GM19239 (cell line): ENCODE measurements at regions not wholly inside any gene's neighbourhood (a gene's known extent, or its start where the extent isn't known, plus 50 kb on each side); places are given as distances from the start of the nearest gene placed in this dataset.
"Not testable (repeated sequence)": the region's sequence is repeated elsewhere in the genome, so short reads cannot be mapped to it uniquely, and the experiment has no call there.

Source experiments
- DNase-seq: peaks from one replicate; pipeline ENCODE4 v3.0.0; 2011; ENCODE audit warnings: low spot score; ENCODE audit not compliant: insufficient read length
- FAIRE-seq: peaks from 2 replicates; lab custom pipeline; 2011; peaks lifted over from hg19 to GRCh38; lab: Jason Lieb, UNC

DNA sequence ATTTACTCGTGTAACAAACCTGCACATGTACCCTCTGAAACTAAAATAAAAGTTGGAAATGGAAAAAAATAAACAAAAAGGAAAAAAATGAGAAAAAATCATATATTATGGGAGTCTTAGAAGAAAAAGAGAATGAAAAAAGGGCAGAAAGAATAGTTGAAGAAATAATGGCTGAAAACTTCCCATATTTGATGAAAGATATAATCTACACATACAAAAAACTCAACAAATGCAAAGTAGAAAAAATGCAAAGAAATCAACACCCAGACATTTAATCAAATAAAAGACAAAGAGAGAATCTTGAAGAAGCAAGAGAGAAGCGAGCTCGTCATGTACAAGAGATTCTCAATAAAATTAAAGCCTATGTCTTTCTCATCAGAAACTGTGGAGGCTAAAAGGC is 73.8 kb downstream of the SLC25A46 start:
- FAIRE-seq (no peak), DNase-seq (no peak)

DNA sequence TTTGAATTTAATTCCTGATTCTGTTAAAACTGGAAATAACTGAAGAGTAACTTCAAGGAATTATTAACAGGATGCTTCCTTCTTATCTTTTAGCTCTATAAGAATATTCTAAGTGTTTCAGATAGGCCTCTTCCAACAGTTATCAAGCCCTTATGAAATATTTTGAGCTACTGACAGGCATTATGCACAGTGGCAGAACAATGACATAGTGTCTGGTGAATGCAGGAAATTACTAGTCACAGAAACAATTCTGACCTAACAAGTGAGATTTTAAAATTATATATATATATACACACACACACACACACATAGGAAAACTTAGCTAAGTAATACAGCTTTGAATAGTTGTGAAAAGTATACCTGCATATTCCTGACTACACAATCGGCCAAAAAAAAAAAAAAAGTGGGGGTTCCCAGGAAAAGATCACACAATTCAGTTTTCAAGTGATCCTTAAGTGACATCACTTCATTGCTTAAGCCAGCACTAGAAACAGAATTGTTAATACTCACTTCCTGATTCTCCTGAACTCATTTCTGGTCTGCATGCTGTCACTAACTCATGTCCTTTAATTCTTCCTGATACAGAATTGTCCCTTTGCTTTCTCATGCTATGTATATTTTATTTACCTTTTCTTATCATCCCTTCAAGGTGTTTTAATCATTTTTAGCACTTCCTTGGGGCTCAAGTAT is 77.3 kb downstream of the SLC25A46 start:
- no peak for DNase-seq
- no peak for FAIRE-seq

DNA sequence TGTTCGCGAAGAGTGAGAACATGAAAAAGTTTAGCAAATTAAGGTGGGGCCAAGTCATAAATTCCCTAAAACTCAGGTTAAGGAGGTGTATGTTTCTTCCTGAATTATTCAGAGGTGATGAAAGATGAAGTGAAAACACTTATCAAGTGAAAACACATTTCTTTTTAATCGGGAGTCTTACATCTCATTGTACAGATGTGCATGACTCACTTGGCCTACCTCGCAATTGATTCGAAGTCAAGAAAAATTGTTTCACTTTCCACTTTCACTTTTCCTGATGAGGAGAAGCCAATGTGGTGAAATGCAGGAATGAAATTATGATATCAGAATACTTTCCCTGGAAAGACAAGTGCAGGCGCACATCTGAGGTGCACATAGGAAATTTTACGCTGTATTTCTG is 78.7 kb downstream of the SLC25A46 start:
- FAIRE-seq: no peak

DNA sequence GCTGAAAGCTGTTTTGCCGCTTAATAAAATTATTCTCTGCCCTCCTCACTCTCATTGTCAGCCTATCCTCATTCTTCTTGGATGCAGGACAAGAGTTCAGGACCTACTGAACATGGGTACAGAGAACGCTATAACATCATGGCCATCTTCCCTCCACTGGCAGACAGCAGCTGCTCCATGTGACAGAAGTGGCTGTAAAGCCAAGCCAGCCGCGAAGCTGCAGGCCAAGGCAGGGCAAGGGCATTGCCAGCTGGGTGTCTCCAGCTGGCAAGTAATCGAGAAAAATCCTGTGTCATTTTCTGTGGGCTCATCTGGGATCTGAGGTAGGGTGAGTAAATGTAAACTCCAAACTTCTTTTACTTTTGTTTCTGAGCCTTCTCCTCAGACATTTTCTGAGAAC is 84.8 kb downstream of the SLC25A46 start:
- no peak for FAIRE-seq
- DNase-seq: no peak

More for the DNA sequence above, 78.7 kb downstream of the SLC25A46 start:
- no peak for DNase-seq

DNA sequence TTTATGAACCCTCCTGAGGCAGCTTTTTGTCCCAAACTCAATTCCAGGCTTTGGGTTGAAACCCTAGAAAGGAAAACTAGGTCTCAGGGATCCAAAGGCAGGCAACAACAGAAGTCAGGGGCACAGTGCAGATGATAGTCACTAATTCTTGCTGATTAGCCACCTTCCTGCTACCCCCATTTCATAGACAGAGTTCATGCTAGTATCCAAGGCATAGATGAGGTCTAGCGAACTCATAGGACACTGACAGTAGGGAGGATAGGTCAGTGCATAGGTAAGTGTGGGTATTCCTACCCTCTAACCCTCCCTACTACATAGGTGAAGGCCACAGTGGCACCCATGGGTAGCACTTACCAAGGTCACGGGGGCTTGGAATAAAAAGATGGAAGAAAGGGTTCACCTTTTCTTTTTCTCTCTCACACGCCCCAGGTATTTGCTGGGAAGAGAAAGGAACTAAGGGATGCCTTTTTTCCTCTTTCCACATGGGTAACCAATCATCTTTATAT is 86.2 kb downstream of the SLC25A46 start:
- DNase-seq (no peak), FAIRE-seq (no peak)

DNA sequence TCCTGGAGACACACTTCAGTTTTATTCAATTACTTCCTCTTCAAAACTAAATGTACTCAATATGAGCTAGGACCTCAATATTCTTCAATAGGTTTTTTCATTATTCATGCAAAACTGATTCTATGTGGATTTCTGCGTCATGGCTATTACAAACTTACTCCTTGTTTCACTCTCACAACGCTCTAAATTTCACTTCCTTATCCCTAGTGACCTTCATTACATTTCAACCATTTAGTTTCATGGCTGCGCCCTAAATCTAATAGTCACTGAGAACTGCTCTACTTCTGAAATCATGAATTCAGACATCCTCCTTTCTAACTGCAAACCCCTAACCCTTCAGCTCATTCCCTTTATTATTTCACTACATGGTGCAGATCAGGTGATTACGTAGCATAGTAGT is 93.9 kb downstream of the SLC25A46 start:
- FAIRE-seq (no peak), DNase-seq (no peak)

DNA sequence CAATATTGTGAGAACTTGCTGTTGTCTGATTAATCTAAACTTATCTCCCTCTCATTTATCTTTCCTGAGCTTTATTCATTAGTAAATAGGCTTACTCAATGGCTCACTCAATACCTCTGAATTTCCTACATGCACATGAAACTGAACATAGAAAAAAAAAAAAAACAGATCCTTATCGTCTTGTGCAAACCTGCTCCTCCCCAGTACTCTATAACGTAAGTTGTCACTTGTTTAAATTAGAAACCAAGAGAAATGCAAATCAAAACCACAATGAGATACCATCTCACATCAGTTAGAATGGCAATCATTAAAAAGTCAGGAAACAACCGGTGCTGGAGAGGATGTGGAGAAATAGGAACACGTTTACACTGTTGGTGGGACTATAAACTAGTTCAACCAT is 96.1 kb downstream of the SLC25A46 start:
- DNase-seq, FAIRE-seq: not testable (repeated sequence)

DNA sequence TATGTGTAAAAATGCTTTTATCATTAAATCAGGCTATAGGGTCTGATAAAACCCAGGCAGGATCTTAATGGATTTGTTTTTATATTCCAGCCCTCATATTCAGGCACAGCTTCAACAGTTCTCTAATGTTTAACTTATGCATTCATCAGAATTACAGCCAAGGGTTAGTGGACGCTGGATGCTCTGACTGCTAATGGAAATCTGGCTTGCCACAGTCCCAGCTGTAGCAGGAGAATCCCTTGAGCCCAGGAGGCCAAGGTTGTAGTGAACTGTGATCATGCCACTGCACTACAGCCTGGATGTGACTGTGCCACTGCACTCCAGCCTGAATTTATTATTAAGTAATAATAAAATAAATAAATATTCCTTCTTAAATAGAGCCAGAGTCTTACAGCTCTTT is 98.0 kb downstream of the SLC25A46 start:
- DNase-seq (no peak), FAIRE-seq (no peak)

DNA sequence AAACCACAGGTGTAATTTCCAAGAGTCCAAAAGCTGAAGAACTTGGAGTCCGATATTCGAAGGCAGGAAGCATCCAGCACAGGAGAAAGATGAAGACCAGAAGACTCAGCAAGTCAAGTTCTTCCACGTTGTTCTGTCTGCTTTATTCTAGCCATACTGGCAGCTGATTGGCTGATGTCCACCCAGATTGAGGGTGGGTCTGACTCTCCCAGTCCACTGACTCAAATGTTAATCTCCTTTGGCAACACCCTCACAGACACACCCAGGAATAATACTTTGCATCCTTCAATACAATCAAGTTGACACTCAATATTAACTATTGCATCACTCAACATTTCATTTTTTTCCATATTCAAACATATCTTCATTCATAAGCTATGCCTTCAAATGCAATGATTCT is 99.5 kb downstream of the SLC25A46 start:
- not testable (repeated sequence) for FAIRE-seq, DNase-seq

DNA sequence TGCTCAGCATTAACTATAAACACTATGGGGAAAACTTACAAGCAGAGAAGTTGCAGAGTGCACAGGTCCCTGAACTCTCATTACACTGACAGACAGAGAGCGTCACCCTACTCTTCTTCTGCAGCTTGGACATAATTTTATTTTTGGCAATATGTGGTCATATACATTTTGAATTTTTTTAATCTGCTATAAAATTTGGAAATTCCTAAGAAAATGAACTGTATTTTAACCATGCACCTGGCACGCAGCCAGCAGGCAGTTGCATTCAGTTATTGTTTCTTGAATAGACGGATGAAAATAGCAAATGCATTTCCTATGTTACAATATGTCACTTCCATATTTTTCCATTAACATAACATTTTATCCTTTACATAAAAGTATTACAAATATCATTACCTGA is 100.2 kb downstream of the SLC25A46 start:
- no peak for DNase-seq
- FAIRE-seq: no peak

DNA sequence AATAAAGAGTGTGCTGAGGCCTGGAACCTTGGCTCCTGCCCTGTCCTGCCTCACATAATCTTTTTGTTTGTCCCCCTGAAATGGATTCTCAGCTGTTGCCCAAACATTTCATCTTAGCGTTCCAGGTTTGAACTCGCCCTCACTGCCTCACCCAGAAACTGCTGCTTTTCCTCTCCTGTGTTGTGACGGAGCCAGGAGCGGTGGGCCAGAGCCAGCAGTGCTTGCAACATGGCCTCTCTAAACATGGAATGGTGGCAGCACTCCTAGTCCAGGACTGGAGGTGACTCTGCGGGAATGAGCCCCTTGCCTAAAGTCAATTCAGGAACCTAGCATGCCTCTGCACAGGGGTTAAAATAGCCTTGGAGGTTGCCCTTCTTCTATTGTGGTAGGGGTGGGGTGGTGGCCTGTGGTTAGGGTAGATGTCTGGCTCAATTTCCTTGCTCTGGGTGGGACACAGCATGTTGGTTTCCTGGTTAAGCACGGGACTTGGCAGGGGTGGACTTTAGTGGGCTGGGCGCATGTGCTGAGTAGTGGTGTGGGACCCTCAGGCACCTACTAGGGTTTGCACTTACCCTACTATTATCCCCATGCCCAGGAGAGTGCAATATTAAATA is 101.6 kb downstream of the SLC25A46 start:
- FAIRE-seq (no peak), DNase-seq (no peak)

DNA sequence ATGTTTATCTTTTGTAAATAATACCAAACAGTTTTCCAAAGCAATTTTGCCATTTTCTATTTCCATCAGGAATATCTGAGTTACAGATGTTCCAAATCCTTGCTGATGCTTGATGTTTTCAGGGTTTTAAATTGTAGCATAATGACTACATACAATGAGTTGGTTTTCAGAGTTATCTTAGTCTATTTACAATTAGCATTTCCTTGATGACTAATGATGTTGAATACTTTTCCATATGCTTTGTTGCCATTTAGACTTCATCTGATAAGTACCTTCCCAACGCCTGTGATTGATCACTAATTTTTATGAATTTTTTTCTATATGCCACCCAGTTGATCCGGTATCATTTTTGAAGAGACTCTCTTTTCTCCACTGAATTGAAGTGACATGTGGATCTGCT is 102.3 kb downstream of the SLC25A46 start:
- FAIRE-seq (no peak), DNase-seq (no peak)

DNA sequence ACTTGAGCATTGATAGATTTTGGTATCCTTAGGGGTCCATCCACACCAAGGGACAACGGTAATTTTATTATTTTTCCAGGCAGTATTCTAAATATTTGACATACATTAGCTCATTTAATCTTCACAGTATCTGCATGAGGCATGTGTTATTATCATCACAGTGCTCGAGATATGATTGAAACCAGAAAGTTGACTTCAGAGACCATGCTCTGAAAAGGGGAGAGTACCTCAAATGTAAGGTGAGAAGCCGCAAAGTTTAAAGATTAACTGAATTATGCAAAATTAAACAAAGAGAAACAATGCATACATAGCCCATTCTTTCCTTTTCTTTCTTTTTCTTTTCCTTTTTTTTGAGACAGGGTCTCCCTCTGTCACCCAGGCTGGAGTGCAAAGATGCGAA is 104.1 kb downstream of the SLC25A46 start:
- no peak for FAIRE-seq
- no peak for DNase-seq

DNA sequence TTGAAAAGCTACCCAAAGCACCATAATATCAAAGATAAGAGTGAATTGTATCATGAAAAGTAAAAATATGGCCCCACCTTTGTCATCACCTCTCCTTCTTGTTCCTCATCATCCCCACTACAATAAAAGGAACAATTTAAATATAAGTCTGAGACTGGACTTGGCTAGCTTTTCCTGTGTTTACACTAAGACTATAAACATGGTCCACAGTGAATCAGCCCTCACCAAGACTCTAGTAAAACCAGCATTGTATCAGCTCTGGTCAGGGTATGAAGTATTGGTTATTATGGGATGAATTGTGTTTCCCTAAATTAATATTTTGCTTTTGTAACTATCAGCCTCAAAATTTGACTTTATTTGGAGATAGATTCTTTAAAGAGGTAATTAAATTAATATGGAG is 105.4 kb downstream of the SLC25A46 start:
- FAIRE-seq (no peak), DNase-seq (no peak)

DNA sequence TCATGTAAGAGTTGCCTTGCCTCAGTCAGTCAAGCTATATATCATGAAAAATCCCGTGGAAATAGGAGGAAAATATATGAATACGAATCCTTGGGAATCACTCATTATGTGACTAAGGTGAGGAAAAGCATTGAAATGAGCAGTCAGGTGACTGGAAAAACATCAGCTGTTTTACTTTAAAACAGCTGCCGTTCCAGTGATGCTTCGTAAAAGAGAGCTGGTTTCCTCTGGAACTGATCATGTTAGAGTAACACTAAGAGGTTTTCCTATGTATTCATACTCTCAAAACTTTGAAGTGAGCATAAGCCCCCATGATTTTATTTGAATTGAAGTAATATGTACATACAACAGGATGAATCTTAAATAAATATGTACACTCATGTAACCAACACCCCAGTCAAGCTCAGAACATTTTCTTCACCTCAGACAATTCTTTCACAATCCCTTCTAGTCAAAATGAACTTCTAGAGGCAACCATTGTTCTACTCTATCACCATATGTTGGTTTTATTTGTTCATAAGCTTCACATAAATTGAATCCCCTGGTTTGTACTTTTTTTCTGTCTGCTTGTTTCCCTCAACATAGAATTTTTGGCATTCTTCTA is 107.7 kb downstream of the SLC25A46 start:
- DNase-seq (no peak), FAIRE-seq (no peak)

DNA sequence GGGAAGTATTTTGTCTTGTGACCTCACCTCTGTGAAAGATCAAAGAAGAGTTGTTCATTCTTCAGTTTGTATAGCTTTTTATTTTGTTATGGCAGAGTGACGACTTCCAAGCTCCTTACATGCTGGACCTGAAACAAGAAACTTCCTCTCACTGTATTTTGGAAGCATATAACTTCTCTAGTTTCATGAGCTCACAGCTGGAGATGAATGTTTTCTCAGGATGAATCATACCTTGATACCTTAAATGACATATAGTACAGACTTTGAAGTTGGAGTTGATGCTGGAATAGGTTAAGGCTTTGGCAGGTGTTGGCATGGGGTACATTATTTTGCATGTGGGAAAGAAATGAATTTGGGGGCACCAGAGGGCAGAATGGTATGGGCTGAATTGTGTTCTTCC is 112.5 kb downstream of the SLC25A46 start:
- DNase-seq: no peak

DNA sequence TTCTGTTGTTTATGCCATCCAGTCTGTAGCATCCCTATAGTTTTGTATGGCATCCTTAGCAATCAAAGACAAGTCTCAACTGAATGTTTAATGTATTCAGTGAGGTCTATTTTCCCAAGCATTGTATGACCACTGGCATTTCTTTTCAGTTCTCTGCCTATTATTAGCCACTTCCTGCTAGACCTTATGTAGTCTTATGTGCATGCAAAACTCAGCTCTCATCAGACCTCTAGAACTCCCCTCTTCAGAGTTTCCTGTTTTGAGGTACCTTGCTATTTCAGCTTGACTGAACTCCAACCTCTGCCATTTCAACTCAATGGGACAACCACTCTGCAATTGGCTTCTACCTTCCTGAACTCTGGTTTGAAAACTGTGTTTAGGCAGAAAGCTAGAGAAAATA is 113.2 kb downstream of the SLC25A46 start:
- FAIRE-seq: no peak

More for the DNA sequence above, 112.5 kb downstream of the SLC25A46 start:
- no peak for FAIRE-seq

DNA sequence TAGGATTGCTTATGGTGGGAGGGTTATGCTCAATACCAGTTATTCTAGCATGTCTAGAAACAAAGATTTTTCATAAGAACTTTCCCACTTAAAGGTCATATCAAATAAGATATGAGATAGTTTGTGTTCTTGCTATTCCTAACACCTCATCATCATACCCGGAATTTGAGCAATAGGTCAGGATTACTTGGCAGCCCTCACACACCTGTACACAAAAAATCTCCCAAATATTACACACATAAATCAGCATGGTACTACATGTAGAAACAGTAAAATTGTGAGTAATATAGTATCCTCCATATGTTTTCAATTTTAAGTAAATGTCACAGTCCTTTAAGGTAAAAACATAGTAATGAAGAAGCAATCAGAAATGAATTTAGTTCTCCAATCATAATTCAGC is 113.7 kb downstream of the SLC25A46 start:
- DNase-seq (no peak), FAIRE-seq (no peak)

More for the DNA sequence above, 113.2 kb downstream of the SLC25A46 start:
- DNase-seq: no peak

DNA sequence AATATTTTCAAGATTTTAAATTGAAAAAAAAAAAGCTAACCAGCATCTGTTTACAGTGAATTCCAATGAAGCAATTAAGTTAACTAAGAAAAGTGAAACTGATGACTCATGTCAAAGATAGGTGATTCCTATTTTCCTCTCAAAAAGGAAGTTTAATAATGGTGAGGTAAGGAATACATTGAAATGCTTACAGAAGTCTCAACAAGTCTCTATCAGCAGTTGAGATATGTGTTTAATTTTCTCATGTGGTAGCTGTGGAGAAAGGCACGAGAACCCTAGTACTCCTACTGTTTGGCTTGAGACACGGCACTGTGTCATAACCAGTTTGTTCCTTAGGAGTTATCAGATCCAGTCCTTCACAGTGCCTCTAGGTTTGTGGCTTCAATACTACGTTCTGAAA is 114.5 kb downstream of the SLC25A46 start:
- DNase-seq (no peak), FAIRE-seq (no peak)

DNA sequence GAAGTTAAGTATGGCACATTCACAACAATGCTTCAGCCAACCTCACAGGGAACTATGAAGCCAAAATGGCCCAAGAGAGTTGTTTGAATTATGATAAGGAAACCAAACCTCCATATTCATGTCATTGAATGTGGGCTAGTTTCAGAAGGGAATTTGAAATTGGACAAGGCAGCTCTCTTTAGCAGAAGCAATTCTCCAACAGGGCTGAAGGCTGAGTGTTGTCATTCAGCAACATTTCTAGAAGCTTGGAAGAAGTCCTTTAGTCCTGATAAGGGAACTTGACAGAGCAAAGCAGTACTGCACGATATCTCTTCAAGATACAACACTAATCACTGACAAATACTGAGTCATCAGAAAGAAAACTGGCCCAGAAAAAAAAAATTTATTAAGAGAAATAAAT is 115.4 kb downstream of the SLC25A46 start:
- DNase-seq (no peak), FAIRE-seq (no peak)

DNA sequence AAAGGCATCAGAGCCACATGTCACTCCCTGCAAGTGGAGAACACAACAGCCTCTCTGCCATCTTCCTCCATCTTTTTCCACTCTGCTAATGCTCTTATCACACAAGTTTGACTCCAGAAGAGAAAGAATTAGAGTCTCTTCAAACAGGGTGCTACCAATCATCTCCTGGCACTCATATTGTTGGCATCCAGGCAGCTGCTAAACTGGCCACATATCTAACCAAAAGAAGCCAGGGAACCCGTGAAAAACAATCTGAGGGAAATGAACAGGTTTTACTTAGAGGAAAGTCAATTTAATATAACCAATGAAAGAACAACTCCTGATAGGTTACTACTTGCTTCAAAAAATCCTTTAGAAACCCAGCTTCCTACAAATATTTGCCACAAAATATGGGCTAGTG is 117.2 kb downstream of the SLC25A46 start:
- FAIRE-seq: no peak
- no peak for DNase-seq
